B cell (primary cell): ENCODE measurements at regions not wholly inside any gene's neighbourhood (a gene's known extent, or its start where the extent isn't known, plus 50 kb on each side); places are given as distances from the start of the nearest gene placed in this dataset.

ENCODE experiments used
- CTCF ChIP-seq: fragments of 200-600 bp; IDR thresholded peaks from one replicate; pipeline ENCODE4 v1.8.0; 2022; ENCODE audit warnings: antibody characterized with exemption, mild to moderate bottlenecking
- EZH2 ChIP-seq: IDR thresholded peaks from 2 replicates; pipeline ENCODE4 v1.6.1; 2012; ENCODE audit warnings: borderline replicate concordance, low read depth, mild to moderate bottlenecking, moderate library complexity, low read length; ENCODE audit not compliant: insufficient read depth, poor library complexity, severe bottlenecking

GRCh38 chr17:72182371-72182873 lies 61.6 kb downstream of the SOX9 start:
- TF ChIP-seq CTCF, result no peak
- no peak for TF ChIP-seq EZH2
